ENCODE measurements at regions not wholly inside any gene's neighbourhood (a gene's known extent, or its start where the extent isn't known, plus 50 kb on each side); places are given as distances from the start of the nearest gene placed in this dataset.
"Not testable (repeated sequence)": the region's sequence is repeated elsewhere in the genome, so short reads cannot be mapped to it uniquely, and the experiment has no call there.

DNA sequence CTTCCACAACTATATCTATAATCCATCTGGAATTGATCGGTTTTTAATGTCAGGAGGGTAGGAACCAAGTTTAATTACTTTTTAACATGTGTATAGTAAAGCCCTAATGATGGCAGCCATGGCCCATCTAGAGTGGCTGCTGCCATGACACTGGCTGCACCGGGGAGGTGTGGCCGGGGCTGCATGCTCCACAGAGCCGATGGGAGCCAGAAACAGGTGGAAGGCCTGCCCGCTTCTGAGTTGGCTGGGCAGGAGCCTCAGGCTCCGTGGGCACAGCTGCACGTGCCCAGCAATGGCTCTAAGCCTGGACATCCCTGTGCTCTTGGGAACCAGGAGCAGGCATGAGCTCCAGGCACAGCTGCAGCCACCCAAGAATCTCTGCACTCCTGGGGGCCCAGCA lies 73.0 kb downstream of the GBP6 start:
- no peak for DNase-seq (ENCODE audit: extremely low read depth in 1 of 2, low read depth in 1 of 2)

DNA sequence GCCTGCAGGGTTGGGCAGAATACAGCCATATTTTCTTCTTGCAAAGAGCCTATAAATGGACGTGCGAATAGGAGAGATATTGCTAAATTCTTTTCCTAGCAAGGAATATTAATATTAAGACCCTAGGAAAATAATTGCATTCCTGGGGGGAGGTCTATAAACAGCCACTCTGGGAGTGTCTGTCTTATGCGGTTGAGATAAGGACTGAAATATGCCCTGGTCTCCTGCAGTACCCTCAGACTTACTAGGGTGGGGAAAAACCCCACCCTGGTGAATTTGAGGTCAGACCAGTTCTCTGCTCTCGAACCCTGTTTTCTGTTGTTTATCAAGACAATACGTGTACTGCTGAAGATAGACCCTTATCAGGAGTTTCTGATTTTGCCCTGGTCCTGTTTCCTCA lies 74.4 kb downstream of the GBP6 start:
- DNase-seq (ENCODE audit: extremely low read depth in 1 of 2, low read depth in 1 of 2): not testable (repeated sequence)

- DNase-seq (ENCODE audit: extremely low read depth in 1 of 2, low read depth in 1 of 2): no peak
Measured at GRCh38 chr1:89440911-89441310, 77.1 kb downstream of the GBP6 start.

GRCh38 chr1:89444791-89445190 lies 79.8 kb upstream of the LRRC8B start:
- no peak for DNase-seq (ENCODE audit: extremely low read depth in 1 of 2, low read depth in 1 of 2)

- DNase-seq (ENCODE audit: extremely low read depth in 1 of 2, low read depth in 1 of 2): no peak
Measured at GRCh38 chr1:89451011-89451410, 73.6 kb upstream of the LRRC8B start.

DNA sequence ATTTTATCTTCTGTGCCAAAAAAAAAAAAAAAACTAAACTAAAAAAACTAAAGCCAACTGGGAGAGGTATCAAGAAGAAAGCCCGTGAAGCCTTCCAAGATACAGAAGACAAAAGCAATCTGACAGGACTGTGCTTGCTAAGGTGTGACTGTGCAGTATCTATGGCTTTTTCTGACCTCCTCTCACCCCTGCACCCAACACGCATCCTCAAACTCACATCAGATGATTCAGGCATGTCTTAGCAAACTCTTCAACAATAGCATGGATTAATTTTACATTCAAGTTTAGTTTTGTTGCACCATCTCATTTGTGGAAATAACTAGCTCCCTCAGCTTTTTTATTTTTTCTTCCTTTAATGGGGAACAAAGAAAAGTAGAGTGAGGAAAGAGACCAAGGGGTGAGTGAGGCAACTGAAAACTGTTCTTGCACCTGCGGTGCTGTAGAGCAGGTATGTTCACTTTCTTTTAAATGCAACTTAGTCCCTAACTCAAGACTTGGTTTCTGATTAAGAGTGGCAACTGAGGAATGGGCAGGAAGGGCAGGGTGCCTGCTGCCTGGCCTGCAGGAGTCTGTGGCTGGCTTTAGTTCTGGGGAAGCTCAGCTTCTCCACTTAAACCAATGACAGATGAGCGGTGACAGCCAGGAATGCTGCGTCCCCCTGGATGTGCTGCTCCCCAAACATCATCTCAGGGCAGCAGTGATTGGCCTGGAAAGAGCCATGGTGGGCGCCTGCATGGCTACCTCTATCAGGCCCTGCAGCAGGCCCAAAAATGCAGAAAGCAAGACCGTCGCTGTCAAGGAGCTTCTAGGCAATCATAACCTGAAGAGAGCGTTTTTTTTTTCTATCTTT lies 71.3 kb upstream of the LRRC8B start:
- DNase-seq (ENCODE audit: extremely low read depth in 1 of 2, low read depth in 1 of 2): no peak

DNA sequence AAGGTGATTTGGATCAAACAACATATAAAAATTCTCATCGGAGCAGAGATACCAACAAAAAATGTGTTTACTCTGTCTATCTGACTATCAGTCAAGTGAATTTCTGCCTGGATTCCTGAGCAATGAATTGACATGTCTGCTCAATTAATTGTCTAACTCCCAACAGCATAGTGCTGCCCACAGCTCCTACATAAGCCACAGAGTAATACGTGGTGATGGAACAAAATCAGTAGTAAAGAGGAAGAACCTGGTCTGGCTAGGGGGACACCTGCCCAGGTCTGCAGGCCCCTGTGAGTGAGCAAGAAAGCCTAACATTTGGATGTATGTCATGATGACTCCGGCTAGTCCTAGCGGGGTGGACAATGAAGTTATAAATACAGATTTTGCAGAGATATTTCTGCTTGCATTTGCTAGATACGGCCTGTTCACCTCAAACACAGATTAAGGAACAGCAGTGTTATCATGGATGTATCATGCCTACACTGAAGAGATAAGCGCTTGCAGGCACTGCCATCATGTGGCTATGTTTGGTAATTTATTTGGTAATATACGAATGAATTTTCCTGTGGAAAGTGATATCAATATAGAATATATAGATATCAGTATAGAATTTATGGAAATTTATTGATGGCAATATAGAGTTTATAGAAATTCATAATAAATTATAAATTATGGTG lies 69.6 kb upstream of the LRRC8B start:
- DNase-seq (ENCODE audit: extremely low read depth in 1 of 2, low read depth in 1 of 2): peak; percentile 15 to 24

GRCh38 chr1:89457046-89457445 lies 67.6 kb upstream of the LRRC8B start:
- DNase-seq (ENCODE audit: extremely low read depth in 1 of 2, low read depth in 1 of 2): no peak

- no peak for DNase-seq (ENCODE audit: extremely low read depth in 1 of 2, low read depth in 1 of 2)
Measured at GRCh38 chr1:89459081-89459480, 65.5 kb upstream of the LRRC8B start.

GRCh38 chr1:89460325-89460724 lies 64.3 kb upstream of the LRRC8B start:
- no peak for DNase-seq (ENCODE audit: extremely low read depth in 1 of 2, low read depth in 1 of 2)

GRCh38 chr1:89462250-89462649 lies 62.4 kb upstream of the LRRC8B start:
- DNase-seq (ENCODE audit: extremely low read depth in 1 of 2, low read depth in 1 of 2): no peak

DNA sequence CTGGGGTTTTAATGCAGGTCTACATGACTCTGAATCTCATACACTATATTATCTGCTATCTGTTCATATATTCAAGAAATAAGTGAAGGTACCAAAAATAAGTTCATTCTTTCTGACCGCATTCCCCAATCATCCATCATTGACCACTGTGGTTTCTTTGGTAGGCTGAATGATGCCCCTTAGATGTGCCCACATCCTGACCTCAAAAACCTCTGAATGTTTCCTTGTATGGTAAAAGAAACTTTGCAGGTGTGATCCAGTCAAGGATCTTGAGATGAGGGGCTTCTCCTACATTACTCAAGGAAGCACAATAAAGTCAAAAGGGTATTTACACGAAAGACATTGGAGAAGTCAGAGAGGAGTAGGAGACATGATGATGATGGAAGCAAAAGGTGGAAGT lies 60.6 kb upstream of the LRRC8B start:
- no peak for DNase-seq (ENCODE audit: extremely low read depth in 1 of 2, low read depth in 1 of 2)

DNA sequence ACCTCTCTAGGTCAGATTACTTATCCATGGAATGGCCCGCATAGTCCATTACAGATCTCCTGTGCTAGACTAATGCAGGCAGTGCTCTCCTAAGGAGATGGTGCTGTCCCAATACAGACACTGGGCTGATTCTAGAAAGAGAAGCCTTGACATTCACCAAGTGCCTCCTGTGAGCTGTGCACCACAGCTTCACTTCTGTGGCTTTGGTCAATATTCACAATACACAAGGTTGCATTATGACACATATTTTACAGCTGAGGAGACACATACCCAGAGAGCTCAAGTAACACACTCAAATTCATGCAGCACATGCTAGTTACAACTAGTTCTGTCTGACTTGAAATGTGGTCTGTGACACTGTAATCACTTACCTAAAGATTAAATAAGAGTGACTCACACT lies 59.4 kb upstream of the LRRC8B start:
- no peak for DNase-seq (ENCODE audit: extremely low read depth in 1 of 2, low read depth in 1 of 2)

GRCh38 chr1:89466307-89466930 lies 58.2 kb upstream of the LRRC8B start:
- no peak for DNase-seq (ENCODE audit: extremely low read depth in 1 of 2, low read depth in 1 of 2)

GRCh38 chr1:89472253-89472652 lies 52.4 kb upstream of the LRRC8B start:
- DNase-seq (ENCODE audit: extremely low read depth in 1 of 2, low read depth in 1 of 2): no peak

- no peak for DNase-seq (ENCODE audit: extremely low read depth in 1 of 2, low read depth in 1 of 2)
Measured at GRCh38 chr1:89472886-89473417, 51.7 kb upstream of the LRRC8B start.

Data from activated CD8-positive, alpha-beta memory T cell treated with anti-CD3 and anti-CD28 coated beads for 1 hour (primary cell).